Uterus (tissue), 3 donors: ENCODE measurements at regions not wholly inside any gene's neighbourhood (a gene's known extent, or its start where the extent isn't known, plus 50 kb on each side); places are given as distances from the start of the nearest gene placed in this dataset.

Source experiments
- DNase-seq, 2 donors: peaks; one replicate each; pipeline ENCODE4 v3.0.0-alpha.2; 2019 to 2020
- H3K27ac ChIP-seq, 2 donors: fragments of 200-600 bp; sonication (generic); 1 replicate in 1 of 2; 2 replicates in 1 of 2; pipeline ENCODE4 v1.5.1; 2016 to 2018
- H3K27me3 ChIP-seq, 2 donors: fragments of 200-600 bp; sonication (generic); one replicate each; pipeline ENCODE4 v1.5.1; 2018 to 2019; ENCODE audit warnings: control low read depth in 1 of 2
- H3K36me3 ChIP-seq, 2 donors: fragments of 200-600 bp; sonication (generic); one replicate each; pipeline ENCODE4 v1.5.1; 2019; ENCODE audit warnings: control low read depth in 1 of 2
- H3K4me1 ChIP-seq, 2 donors: fragments of 200-600 bp; sonication (generic); one replicate each; pipeline ENCODE4 v1.5.1; 2018 to 2019; ENCODE audit warnings: control low read depth in 1 of 2
- H3K4me3 ChIP-seq, 2 donors: fragments of 200-600 bp; sonication (generic); 1 replicate in 1 of 2; 2 replicates in 1 of 2; pipeline ENCODE4 v1.5.1; 2018 to 2019; ENCODE audit warnings: mild to moderate bottlenecking in 1 of 2
- H3K9me3 ChIP-seq, 2 donors: fragments of 200-600 bp; sonication (generic); one replicate each; pipeline ENCODE4 v1.5.1; 2019; ENCODE audit warnings: control low read depth in 1 of 2
- CTCF ChIP-seq, 4 experiments: fragments of 200-600 bp in 2 of 4; fragments of 450-650 bp in 2 of 4; sonication (generic) in 2 of 4; IDR thresholded peaks; one replicate each; pipeline ENCODE4 v1.5.1; 2016 to 2019; ENCODE audit warnings: antibody characterized with exemption in 4 of 4, mild to moderate bottlenecking in 2 of 4, moderate library complexity in 1 of 4
- POLR2A ChIP-seq, 2 donors: fragments of 450-650 bp; IDR thresholded peaks; one replicate each; pipeline ENCODE4 v1.6.1; 2016; ENCODE audit warnings: antibody characterized with exemption in 2 of 2, mild to moderate bottlenecking in 1 of 2, moderate library complexity in 1 of 2
- intact Hi-C: fragments of 100-400 bp; cut with DNase I; formaldehyde crosslinking; loops from one replicate; pipeline ENCODE4 v1.15.1; 2023; ENCODE audit warnings: low total_unique reads
- donor health status: DM: yes; HTN: yes; CAD: no.

- Histone ChIP-seq H3K9me3 (no peaks in the 10 kb centered on the region), H3K4me1 (no peaks in the 10 kb centered on the region), H3K27ac (peak overlapping the region; percentile 54 to 55), H3K4me3 (peak overlapping the region; percentile 38 to 45), H3K27me3 (no peaks in the 10 kb centered on the region), H3K36me3 (no peaks in the 10 kb centered on the region)
- intact Hi-C loops = loop anchor here (10.0 kb wide), 1 partner anchor 418 kb away; no protein-coding TSS in a partner anchor
- TF ChIP-seq POLR2A (IDR thresholded peaks at IDR 0.05) (no peak), CTCF (IDR thresholded peaks at IDR 0.05) (peak; percentile 80 to 91 (median 86))
- peak; percentile 65 for DNase-seq
Observed at GRCh38 chr2:168346725-168347477, 99.5 kb upstream of the STK39 start.

DNA sequence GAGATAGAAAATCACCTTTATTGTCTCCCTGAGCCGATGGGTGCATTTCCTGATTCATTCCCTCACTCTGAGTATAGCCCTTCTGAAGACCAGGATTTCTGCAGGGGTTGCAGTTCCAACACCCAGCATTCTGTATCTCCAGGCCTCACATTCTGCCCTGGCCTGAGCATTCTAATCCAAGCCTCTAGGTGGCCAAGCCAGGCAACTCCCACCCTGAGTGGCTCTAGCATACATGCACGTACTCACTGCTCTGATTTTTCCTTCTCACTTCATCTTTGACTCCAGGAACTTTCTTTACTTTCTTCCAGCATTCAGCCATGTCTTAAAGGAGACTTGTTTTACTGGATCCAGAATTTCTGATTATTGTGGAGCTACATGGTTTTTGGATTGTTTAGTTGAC is 100.7 kb upstream of the STK39 start:
- H3K4me1 ChIP-seq = no peaks in the 10 kb centered on the region
- H3K9me3 ChIP-seq = no peaks in the 10 kb centered on the region
- peak in 3 of 4 experiments; percentile 13 to 41 (median 32) for TF ChIP-seq CTCF (IDR thresholded peaks at IDR 0.05)
- TF ChIP-seq POLR2A (IDR thresholded peaks at IDR 0.05) = no peak
- no peaks in the 10 kb centered on the region for H3K27me3 ChIP-seq
- H3K27ac ChIP-seq = no peak overlapping the region
- H3K4me3 ChIP-seq = no peak overlapping the region
- DNase-seq = peak in 1 of 2 donors; percentile 28
- no peaks in the 10 kb centered on the region for H3K36me3 ChIP-seq
- intact Hi-C loops = loop anchor here (10.0 kb wide), 1 partner anchor 417 kb away; no protein-coding TSS in a partner anchor

GRCh38 chr2:168350380-168350779 is 103.0 kb upstream of the STK39 start:
- no peaks in the 10 kb centered on the region for H3K36me3 ChIP-seq
- intact Hi-C loops = no loop called here
- H3K4me1 ChIP-seq = no peaks in the 10 kb centered on the region
- no peak for TF ChIP-seq POLR2A (IDR thresholded peaks at IDR 0.05)
- H3K27me3 ChIP-seq = no peaks in the 10 kb centered on the region
- H3K9me3 ChIP-seq = no peaks in the 10 kb centered on the region
- DNase-seq = no peak
- no peak overlapping the region for H3K27ac ChIP-seq
- H3K4me3 ChIP-seq = no peak overlapping the region

- Histone ChIP-seq H3K36me3 (no peaks in the 10 kb centered on the region), H3K4me3 (no peak overlapping the region), H3K9me3 (no peaks in the 10 kb centered on the region), H3K27me3 (no peaks in the 10 kb centered on the region), H3K27ac (no peak overlapping the region), H3K4me1 (no peaks in the 10 kb centered on the region)
- intact Hi-C loops = no loop called here
- TF ChIP-seq CTCF (IDR thresholded peaks at IDR 0.05) = no peak
- no peak for TF ChIP-seq POLR2A (IDR thresholded peaks at IDR 0.05)
- DNase-seq = no peak
Observed at GRCh38 chr2:168353251-168353650, 102.8 kb upstream of the CERS6 start.

DNA sequence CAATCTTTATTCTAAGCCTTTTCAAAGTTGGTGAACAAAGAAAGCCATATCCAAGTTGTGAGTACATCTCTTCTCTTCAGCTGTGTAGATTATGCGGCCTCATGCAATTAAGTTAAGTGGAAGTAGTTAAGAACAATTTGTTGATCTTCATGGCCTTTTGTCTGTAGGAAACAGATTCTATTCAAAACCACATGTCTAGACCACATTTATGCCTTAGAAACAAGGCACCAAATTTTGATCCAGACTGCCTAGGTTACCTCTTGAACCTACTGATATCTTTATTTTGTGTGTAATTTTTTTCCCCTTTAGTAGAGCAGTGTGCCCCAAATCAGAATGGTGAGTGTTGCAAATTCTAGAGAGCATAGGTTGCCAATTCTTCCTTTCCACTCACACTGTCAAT is 101.6 kb upstream of the CERS6 start:
- Histone ChIP-seq H3K36me3 (no peaks in the 10 kb centered on the region), H3K4me3 (no peak overlapping the region), H3K27ac (no peak overlapping the region), H3K9me3 (no peaks in the 10 kb centered on the region), H3K27me3 (no peaks in the 10 kb centered on the region), H3K4me1 (no peaks in the 10 kb centered on the region)
- no peak for TF ChIP-seq POLR2A (IDR thresholded peaks at IDR 0.05)
- intact Hi-C loops = no loop called here
- no peak for DNase-seq

DNA sequence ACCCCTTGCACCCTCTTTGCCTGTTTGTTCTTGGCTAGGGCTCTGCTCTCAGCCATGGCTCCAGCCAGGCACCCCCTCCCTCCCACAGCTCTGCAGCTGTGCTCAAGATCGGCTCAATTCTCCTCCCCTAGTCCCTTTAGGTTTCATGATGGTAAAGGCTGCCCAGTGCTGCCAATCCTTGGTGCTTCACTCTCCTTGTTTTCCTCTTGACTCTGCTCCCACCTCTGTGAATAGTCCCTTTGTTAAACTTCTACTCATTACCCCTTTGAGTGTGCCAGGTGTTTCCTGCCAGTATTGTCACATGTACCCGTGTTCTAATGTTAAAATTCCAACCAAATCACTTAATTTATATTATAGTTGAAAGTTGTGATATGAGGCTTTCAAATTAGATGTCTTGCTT is 101.0 kb upstream of the CERS6 start:
- no peaks in the 10 kb centered on the region for H3K4me1 ChIP-seq
- TF ChIP-seq CTCF (IDR thresholded peaks at IDR 0.05) (no peak), POLR2A (IDR thresholded peaks at IDR 0.05) (no peak)
- H3K4me3 ChIP-seq = no peak overlapping the region
- H3K36me3 ChIP-seq = no peaks in the 10 kb centered on the region
- H3K9me3 ChIP-seq = no peaks in the 10 kb centered on the region
- no peaks in the 10 kb centered on the region for H3K27me3 ChIP-seq
- no peak for DNase-seq
- intact Hi-C loops = no loop called here
- no peak overlapping the region for H3K27ac ChIP-seq
